ENCODE measurements at regions not wholly inside any gene's neighbourhood (a gene's known extent, or its start where the extent isn't known, plus 50 kb on each side); places are given as distances from the start of the nearest gene placed in this dataset.

- H3K4me1 ChIP-seq: no peaks in the 10 kb centered on the region
- 74 to 78% methylated on average over 3 of the region's 3 CpGs for WGBS, 2 donors
- H3K9me3 ChIP-seq: no peaks in the 10 kb centered on the region
- no peak overlapping the region for H3K27ac ChIP-seq
- H3K36me3 ChIP-seq (ENCODE audit: low read depth, missing control alignments): no peaks in the 10 kb centered on the region
- intact Hi-C loops (cut with DNase I; ENCODE audit: low total_unique reads): no loop called here
- TF ChIP-seq POLR2A (IDR thresholded peaks at IDR 0.05) (no peak), CTCF (IDR thresholded peaks at IDR 0.05) (no peak)
- DNase-seq: no peak
- H3K4me3 ChIP-seq: no peak overlapping the region
- H3K27me3 ChIP-seq: no peaks in the 10 kb centered on the region
Measured at GRCh38 chr4:163614866-163615265, 120.4 kb downstream of the TMA16 start.

GRCh38 chr4:163618845-163619244 is 124.4 kb downstream of the TMA16 start:
- intact Hi-C loops (cut with DNase I; ENCODE audit: low total_unique reads): no loop called here
- H3K9me3 ChIP-seq: no peaks in the 10 kb centered on the region
- H3K4me3 ChIP-seq: no peak overlapping the region
- 87 to 88% methylated on average over 4 of the region's 4 CpGs for WGBS, 2 donors
- H3K27me3 ChIP-seq: no peaks in the 10 kb centered on the region
- no peaks in the 10 kb centered on the region for H3K4me1 ChIP-seq
- TF ChIP-seq CTCF (IDR thresholded peaks at IDR 0.05) (no peak), POLR2A (IDR thresholded peaks at IDR 0.05) (no peak)
- H3K27ac ChIP-seq: no peak overlapping the region
- no peak for DNase-seq
- no peaks in the 10 kb centered on the region for H3K36me3 ChIP-seq (ENCODE audit: low read depth, missing control alignments)

GRCh38 chr4:163620738-163621137 is 126.2 kb downstream of the TMA16 start:
- Histone ChIP-seq H3K27me3 (no peaks in the 10 kb centered on the region), H3K4me1 (no peaks in the 10 kb centered on the region), H3K36me3 (ENCODE audit: low read depth, missing control alignments) (no peaks in the 10 kb centered on the region), H3K27ac (no peak overlapping the region), H3K9me3 (no peaks in the 10 kb centered on the region), H3K4me3 (no peak overlapping the region)
- intact Hi-C loops (cut with DNase I; ENCODE audit: low total_unique reads): no loop called here
- TF ChIP-seq POLR2A (IDR thresholded peaks at IDR 0.05) (no peak), CTCF (IDR thresholded peaks at IDR 0.05) (no peak)
- DNase-seq: no peak
- 81% methylated on average over 2 of the region's 2 CpGs for WGBS, 2 donors

GRCh38 chr4:163621821-163622220 is 127.3 kb downstream of the TMA16 start:
- Histone ChIP-seq H3K4me3 (no peak overlapping the region), H3K36me3 (ENCODE audit: low read depth, missing control alignments) (no peaks in the 10 kb centered on the region), H3K4me1 (no peaks in the 10 kb centered on the region), H3K27ac (no peak overlapping the region), H3K9me3 (no peaks in the 10 kb centered on the region), H3K27me3 (no peaks in the 10 kb centered on the region)
- TF ChIP-seq CTCF (IDR thresholded peaks at IDR 0.05): no peak
- TF ChIP-seq POLR2A (IDR thresholded peaks at IDR 0.05): no peak
- 61 to 78% methylated on average over 2 of the region's 2 CpGs for WGBS, 2 donors
- DNase-seq: no peak
- intact Hi-C loops (cut with DNase I; ENCODE audit: low total_unique reads): no loop called here

- intact Hi-C loops (cut with DNase I; ENCODE audit: low total_unique reads): no loop called here
- H3K4me3 ChIP-seq: no peak overlapping the region
- WGBS, 2 donors: 78 to 83% methylated on average over 5 of the region's 5 CpGs
- no peaks in the 10 kb centered on the region for H3K36me3 ChIP-seq (ENCODE audit: low read depth, missing control alignments)
- H3K4me1 ChIP-seq: no peaks in the 10 kb centered on the region
- TF ChIP-seq CTCF (IDR thresholded peaks at IDR 0.05): no peak
- TF ChIP-seq POLR2A (IDR thresholded peaks at IDR 0.05): no peak
- H3K9me3 ChIP-seq: no peaks in the 10 kb centered on the region
- H3K27ac ChIP-seq: no peak overlapping the region
- DNase-seq: no peak
- H3K27me3 ChIP-seq: no peaks in the 10 kb centered on the region
Measured at GRCh38 chr4:163622379-163623035, 128.0 kb downstream of the TMA16 start.
